Motor neuron (in vitro differentiated cells): ENCODE measurements at regions not wholly inside any gene's neighbourhood (a gene's known extent, or its start where the extent isn't known, plus 50 kb on each side); places are given as distances from the start of the nearest gene placed in this dataset.

ENCODE experiments used
- ATAC-seq, 8 experiments: fragments of 200-7000 bp; cut with Tn5 transposase; replicated peaks in 6 of 8; 2 replicates each; pipeline ENCODE4 v1.8.0; 2021; ENCODE audit warnings: mild to moderate bottlenecking in 8 of 8, moderate library complexity in 8 of 8
- H3K27ac ChIP-seq, 2 donors: fragments of 250-450 bp; sonication (Bioruptor Pico); 2 replicates each; pipeline ENCODE4 v1.9.0; 2021; ENCODE audit warnings: antibody characterized with exemption in 2 of 2, mild to moderate bottlenecking in 2 of 2, moderate library complexity in 1 of 2
- H3K4me1 ChIP-seq, 2 donors: fragments of 250-450 bp; sonication (Bioruptor Pico); replicated peaks in 1 of 2; 2 replicates each; pipeline ENCODE4 v1.6.1; 2021; ENCODE audit warnings: antibody characterized with exemption in 2 of 2, mild to moderate bottlenecking in 2 of 2, moderate library complexity in 1 of 2
- H3K4me3 ChIP-seq, 5 donors: fragments of 250-450 bp; sonication (Bioruptor Pico); 2 replicates each; pipeline ENCODE4 v1.9.0; 2021; ENCODE audit warnings: antibody characterized with exemption in 5 of 5, mild to moderate bottlenecking in 5 of 5, moderate library complexity in 4 of 5
- WGBS, 10 experiments: fragments of 450-650 bp; shearing (Covaris generic); methylation state at CpG; one replicate each; pipeline ENCODE4 v1.0.0; 2022; 5-methylcytosine and 5-hydroxymethylcytosine counted together
- in situ Hi-C, 9 experiments: fragments of 400-800 bp; cut with MboI; loops; one replicate each; pipeline ENCODE4 v1.15.0; 2021; ENCODE audit warnings: low sequenced_read_pairs in 9 of 9, low pct_unique_long_range_greater_than_20kb in 2 of 9; ENCODE audit not compliant: unreplicated experiment in 9 of 9

DNA sequence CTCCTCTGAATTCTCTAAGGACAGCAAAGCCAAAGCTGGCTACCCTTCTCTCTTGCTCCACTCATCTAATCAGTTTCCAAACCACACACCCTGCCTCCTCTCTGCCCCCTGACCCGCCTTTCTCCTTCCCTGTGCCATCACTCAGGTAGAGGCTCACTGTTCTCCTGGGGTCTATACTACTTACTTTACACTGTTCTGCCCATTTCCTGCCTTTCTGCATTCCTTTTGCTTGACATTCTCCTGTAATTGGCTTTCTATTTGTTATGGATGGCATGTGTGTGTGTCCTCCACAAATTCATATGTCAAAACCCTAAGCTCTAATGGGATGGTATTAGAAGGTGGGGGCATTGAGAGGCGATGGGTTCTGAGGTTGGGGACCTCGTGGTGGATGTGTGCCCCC is 675.2 kb upstream of the ID2 start:
- Histone ChIP-seq H3K27ac (no peak overlapping the region), H3K4me3 (no peak overlapping the region), H3K4me1 (peaks cover 3 to 7% of the 10 kb centered on the region in 2 donors)
- 17 to 83% (median 71%) methylated on average over 1 to 2 of the region's 3 CpGs; no CpG with 5 or more reads in 4 of the 10 experiments for WGBS, 10 experiments
- in situ Hi-C loops, result no loop called here
- ATAC-seq, result no peak

GRCh38 chr2:8009010-8009597 is 672.8 kb upstream of the ID2 start:
- peak in 5 of 8 experiments; percentile 58 to 96 (median 64) for ATAC-seq
- Histone ChIP-seq H3K4me1 (peaks cover 2 to 4% of the 10 kb centered on the region in 2 donors), H3K27ac (no peak overlapping the region), H3K4me3 (no peak overlapping the region)
- in situ Hi-C loops, result no loop called here
- WGBS, 10 experiments, result 49 to 100% (median 80%) methylated on average over 2 to 7 of the region's 11 CpGs

- in situ Hi-C loops, result no loop called here
- no peak overlapping the region for H3K4me3 ChIP-seq
- H3K4me1 ChIP-seq, result no peaks in the 10 kb centered on the region
- H3K27ac ChIP-seq, result no peak overlapping the region
- ATAC-seq, result no peak
- WGBS, 10 experiments, result 21 to 94% (median 73%) methylated on average over 1 to 6 of the region's 7 CpGs
These were observed 665.8 kb upstream of the ID2 start for GRCh38 chr2:8015848-8016600.

DNA sequence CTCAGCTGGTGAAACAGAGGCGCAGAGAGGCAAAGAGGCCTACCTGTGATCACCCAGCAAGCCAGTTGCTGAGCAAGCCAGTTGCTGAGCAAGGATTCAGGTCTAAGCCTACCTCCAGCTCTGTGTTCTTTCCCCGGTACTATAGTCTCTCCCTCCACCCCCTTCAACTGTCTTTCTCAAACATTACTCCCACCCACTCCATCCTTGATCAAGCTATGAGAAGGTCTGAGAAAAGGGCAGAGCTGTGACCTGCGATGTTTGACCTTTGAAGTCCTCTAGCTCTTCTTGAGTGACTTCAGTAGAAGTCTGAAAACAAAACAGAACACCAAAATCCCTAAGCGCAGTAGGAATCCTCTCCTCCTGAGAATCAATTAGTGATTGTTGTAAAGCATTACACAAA is 665.2 kb upstream of the ID2 start:
- Histone ChIP-seq H3K27ac (no peak overlapping the region), H3K4me1 (no peaks in the 10 kb centered on the region), H3K4me3 (no peak overlapping the region)
- 71 to 100% (median 96%) methylated on average over 1 to 2 of the region's 4 CpGs; no CpG with 5 or more reads in 4 of the 10 experiments for WGBS, 10 experiments
- ATAC-seq, result no peak
- in situ Hi-C loops, result no loop called here

DNA sequence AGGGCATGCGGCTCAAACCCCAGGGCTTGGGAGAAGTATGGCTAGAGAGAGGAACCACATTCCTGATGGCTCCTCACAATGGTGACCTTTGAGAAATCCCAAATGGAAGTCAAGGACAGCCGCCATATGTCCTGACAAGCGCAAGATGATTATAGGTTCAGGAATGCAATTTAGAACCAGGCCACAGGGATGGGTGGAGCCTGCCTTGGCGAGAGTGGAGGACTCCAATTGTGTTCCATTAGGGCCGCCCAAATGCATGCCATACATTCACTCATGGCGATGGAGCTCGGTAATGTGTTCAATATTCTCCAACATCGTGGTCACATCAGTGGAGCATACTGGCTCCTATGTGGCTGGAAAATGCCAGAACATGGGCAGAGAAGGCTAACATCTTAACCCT is 662.9 kb upstream of the ID2 start:
- in situ Hi-C loops, result no loop called here
- H3K4me3 ChIP-seq, result no peak overlapping the region
- no peaks in the 10 kb centered on the region for H3K4me1 ChIP-seq
- H3K27ac ChIP-seq, result no peak overlapping the region
- WGBS, 10 experiments, result 88 to 97% (median 93%) methylated on average over 2 to 7 of the region's 8 CpGs; no CpG with 5 or more reads in 3 of the 10 experiments
- ATAC-seq, result no peak

- H3K4me3 ChIP-seq, result no peak overlapping the region
- in situ Hi-C loops, result no loop called here
- WGBS, 10 experiments, result 58 to 100% (median 80%) methylated on average over 1 to 5 of the region's 8 CpGs; no CpG with 5 or more reads in 1 of the 10 experiments
- H3K27ac ChIP-seq, result no peak overlapping the region
- no peaks in the 10 kb centered on the region for H3K4me1 ChIP-seq
- no peak for ATAC-seq
These were observed 661.9 kb upstream of the ID2 start for GRCh38 chr2:8019934-8020333.

GRCh38 chr2:8021921-8022320 is 659.9 kb upstream of the ID2 start:
- Histone ChIP-seq H3K27ac (no peak overlapping the region), H3K4me1 (no peaks in the 10 kb centered on the region), H3K4me3 (no peak overlapping the region)
- 7 to 100% (median 97%) methylated on average over 1 to 2 of the region's 2 CpGs for WGBS, 10 experiments
- no peak for ATAC-seq
- in situ Hi-C loops, result no loop called here

GRCh38 chr2:8022908-8023640 is 658.8 kb upstream of the ID2 start:
- WGBS, 10 experiments, result 27 to 100% (median 80%) methylated on average over 1 to 6 of the region's 9 CpGs; no CpG with 5 or more reads in 2 of the 10 experiments
- no peak overlapping the region for H3K27ac ChIP-seq
- no peaks in the 10 kb centered on the region for H3K4me1 ChIP-seq
- ATAC-seq, result no peak
- H3K4me3 ChIP-seq, result no peak overlapping the region
- in situ Hi-C loops, result no loop called here

GRCh38 chr2:8024506-8024905 is 657.4 kb upstream of the ID2 start:
- H3K4me3 ChIP-seq, result no peak overlapping the region
- no peak overlapping the region for H3K27ac ChIP-seq
- in situ Hi-C loops, result no loop called here
- ATAC-seq, result no peak
- no peaks in the 10 kb centered on the region for H3K4me1 ChIP-seq
- WGBS, 10 experiments, result 56 to 95% (median 84%) methylated on average over 1 to 4 of the region's 8 CpGs; no CpG with 5 or more reads in 6 of the 10 experiments

GRCh38 chr2:8026381-8026780 is 655.5 kb upstream of the ID2 start:
- 80 to 100% (median 92%) methylated on average over 1 to 4 of the region's 4 CpGs; no CpG with 5 or more reads in 5 of the 10 experiments for WGBS, 10 experiments
- Histone ChIP-seq H3K27ac (no peak overlapping the region), H3K4me1 (peaks cover 0 to 4% of the 10 kb centered on the region in 2 donors), H3K4me3 (no peak overlapping the region)
- in situ Hi-C loops, result no loop called here
- ATAC-seq, result no peak

- ATAC-seq, result no peak
- in situ Hi-C loops, result no loop called here
- Histone ChIP-seq H3K4me3 (no peak overlapping the region), H3K4me1 (peaks cover 0 to 4% of the 10 kb centered on the region in 2 donors), H3K27ac (no peak overlapping the region)
- WGBS, 10 experiments, result 76 to 100% (median 93%) methylated on average over 2 to 6 of the region's 11 CpGs; no CpG with 5 or more reads in 3 of the 10 experiments
These were observed 654.5 kb upstream of the ID2 start for GRCh38 chr2:8027387-8027786.

DNA sequence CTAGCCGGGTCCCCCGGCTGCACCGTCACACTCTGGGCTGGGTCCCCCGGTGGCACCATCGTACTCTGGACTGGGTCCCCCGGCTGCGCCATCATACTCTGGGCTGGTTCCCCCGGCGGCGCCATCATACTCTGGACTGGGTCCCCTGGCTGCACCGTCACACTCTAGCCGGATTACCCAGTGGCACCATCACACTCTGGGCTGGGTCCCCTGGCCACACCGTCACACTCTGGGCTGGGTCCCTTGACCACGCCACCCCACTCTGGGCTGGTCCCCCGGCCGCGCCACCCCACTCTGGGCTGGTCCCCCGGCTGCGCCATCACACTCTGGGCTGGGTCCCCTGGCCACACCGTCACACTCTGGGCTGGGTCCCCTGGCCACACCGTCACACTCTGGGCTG is 653.8 kb upstream of the ID2 start:
- no peak overlapping the region for H3K27ac ChIP-seq
- 56% methylated on average over 5 of the region's 21 CpGs; no CpG with 5 or more reads in 9 of the 10 experiments for WGBS, 10 experiments
- in situ Hi-C loops, result no loop called here
- ATAC-seq, result no peak
- H3K4me1 ChIP-seq, result peaks cover 0 to 4% of the 10 kb centered on the region in 2 donors
- no peak overlapping the region for H3K4me3 ChIP-seq

DNA sequence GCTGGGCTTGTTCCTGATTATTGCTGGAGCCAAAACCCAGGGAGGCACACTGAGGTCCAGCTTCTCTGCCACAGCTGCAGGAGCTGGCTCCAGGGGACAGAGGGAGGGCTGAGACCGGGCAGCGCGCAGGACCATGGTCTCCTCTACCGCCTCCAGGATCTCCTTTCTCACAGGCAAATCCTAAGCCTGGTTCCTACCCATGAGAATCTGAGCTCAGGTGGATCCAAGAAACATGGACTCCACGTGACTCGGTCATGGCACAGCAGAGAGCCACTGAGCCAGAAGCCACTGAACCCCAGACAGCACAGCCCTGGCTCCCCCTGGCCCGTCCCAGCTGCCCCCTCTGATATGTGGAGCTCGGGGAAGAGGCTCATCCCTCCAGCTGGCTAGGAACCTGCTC is 653.4 kb upstream of the ID2 start:
- Histone ChIP-seq H3K4me3 (no peak overlapping the region), H3K27ac (no peak overlapping the region), H3K4me1 (peaks cover 0 to 4% of the 10 kb centered on the region in 2 donors)
- WGBS, 10 experiments, result 50 to 100% (median 95%) methylated on average over 1 to 4 of the region's 8 CpGs; no CpG with 5 or more reads in 5 of the 10 experiments
- no peak for ATAC-seq
- in situ Hi-C loops, result no loop called here
